NCI-H128 (cell line): ENCODE measurements at regions not wholly inside any gene's neighbourhood (a gene's known extent, or its start where the extent isn't known, plus 50 kb on each side); places are given as distances from the start of the nearest gene placed in this dataset.

Source experiments
- DNase-seq: peaks from one replicate; lab custom pipeline; 2025; ENCODE audit not compliant: unreplicated experiment; lab: John Stamatoyannopoulos, UW

DNA sequence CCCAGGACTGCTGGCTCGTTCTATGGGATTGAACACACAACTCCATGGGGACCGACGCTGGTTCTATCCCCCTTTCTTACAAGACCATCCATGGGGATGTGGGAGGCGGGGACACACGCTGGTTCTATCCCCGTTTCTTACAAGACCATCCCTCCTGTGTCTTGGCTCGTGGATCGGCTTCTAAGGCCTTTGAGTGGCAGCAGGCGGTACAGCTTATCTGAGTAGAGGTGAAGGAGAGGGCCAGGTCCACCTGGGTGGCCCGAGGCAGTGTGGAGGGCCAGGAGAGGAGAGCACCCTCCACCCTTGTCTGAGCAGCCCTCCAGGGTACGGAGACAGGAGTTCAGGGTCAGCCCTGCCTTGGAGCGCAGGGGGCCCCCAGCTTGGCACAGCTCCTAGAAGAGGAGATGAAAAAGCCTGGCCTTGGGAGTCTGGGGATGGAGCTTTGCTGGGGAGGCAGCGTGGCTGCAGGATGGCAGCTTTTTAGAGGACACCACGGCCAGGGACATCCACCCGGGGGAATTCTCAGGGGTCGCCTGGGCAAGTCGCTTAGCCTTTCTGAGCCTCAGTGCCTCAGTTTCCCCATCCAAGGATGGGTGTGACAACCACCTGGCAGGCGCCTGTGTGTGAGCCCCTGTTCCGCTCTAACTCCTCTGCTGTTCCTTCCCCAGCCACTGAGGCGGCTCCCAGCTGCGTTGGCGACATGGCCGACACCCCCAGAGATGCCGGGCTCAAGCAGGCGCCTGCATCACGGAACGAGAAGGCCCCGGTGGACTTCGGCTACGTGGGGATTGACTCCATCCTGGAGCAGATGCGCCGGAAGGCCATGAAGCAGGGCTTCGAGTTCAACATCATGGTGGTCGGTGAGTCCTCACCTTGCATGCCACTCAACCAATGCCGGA, 341.0 kb downstream of the SEC14L1 start:
- no peak for DNase-seq

DNA sequence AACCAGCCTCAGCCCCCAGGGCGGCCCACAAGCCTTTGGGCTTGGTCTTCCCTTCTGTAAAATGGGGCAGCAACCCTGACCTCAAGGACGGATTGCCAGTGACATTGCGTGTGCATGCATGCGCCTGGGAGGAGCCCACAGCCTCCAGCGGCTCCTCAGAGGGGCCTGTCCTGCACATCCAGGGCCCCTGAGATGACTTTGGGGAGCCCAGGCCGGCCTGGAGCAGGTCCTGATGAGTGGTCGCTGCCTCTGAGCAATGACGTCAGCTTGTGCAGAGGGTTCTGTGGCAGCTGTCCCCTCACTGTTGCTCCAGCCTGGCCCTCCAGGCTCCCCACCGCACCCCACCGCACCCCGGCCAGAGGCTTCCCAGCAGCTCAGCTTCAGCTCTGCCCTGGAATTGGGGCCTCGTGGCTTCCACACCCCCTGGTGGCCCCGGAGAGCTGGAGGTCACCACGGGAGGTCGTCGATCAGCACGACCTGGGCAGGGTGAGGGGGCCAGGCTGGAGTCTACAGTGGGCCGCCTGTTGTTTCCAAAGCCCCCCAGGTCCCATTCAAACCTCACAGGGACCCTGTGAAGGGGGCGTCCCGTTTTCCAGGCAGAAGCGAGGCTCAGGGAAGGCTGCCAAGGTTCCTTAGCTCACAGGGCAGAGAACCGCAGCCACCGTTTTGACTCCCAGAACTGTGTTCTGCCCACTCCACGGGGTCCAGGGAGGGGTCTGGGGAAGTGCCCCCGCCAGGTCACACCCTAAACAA, 341.8 kb downstream of the SEC14L1 start:
- DNase-seq = no peak

DNA sequence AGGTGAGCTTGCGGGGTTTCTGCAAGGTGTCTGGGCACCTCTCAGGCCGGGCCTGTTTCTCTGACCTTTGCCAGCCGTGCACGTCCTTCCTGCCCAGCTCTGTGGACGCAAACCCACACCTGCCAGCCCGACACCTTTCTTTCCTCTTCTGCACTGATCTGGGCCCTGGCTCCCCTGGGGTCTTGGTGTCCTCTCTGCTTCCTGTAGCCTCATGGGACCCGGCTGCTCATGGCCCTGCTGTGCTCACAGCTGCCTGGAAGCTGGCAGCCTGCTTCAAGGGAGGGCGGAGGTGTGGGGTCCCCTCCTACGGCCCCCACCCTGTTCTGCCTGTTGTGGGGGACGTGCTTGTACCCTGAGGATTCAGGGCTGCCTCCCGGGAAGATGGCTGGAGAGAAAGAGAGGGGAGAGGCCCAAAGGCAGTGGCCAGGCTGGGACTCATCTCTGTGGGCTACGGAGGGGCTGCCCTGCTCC, 342.4 kb downstream of the SEC14L1 start:
- DNase-seq = no peak

DNA sequence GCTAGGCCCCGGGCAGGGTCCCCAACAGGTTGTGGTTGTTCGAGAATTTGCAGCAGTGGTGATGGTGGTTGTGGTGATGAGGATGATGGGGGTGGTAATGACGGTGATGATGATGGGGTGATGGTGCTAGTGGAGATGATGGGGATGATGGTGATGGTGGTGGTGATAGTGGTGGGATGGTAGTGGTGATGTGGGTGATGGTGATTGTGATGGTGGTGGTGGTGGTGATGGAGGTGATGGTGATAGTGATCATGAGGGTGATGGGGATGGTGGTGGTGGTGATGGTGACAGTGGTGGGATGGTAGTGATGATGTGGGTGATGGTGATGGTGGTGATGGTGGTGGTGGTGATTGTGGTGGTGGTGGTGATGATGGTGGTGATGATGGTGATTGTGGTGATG, 343.3 kb downstream of the SEC14L1 start:
- no peak for DNase-seq

DNA sequence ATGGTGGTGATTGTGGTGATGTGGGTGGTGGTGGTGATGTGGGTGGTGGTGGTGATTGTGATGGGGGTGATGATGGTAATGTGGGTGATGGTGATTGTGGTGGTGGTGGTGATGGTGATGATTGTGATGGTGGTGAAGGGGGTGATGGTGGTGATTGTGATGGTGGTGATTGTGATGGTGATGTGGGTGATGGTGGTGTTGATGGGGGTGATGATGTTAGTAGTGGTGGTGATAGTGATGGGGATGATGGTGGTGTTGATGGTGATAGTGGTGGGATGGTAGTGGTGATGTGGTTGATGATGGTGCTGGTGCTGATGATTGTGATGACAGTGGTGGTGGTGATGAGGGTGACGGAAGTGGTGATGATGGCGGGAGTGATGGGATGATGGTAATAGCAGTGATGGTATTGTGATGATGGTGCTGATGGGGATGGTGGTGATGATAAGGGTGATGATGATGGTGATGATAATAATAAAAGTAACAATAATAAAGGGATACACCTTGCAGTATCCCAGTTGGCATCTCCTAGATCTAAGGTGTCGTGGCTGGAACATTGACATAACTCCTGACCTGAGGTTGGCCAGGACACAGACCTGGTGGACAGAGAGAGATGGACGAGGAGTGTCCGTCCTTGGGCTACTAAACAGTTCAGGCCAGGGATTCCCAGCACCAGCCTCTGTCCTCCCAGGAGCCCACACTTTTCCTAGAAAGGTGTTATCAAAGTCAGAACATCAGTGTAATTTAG, 344.5 kb downstream of the SEC14L1 start:
- no peak for DNase-seq

DNA sequence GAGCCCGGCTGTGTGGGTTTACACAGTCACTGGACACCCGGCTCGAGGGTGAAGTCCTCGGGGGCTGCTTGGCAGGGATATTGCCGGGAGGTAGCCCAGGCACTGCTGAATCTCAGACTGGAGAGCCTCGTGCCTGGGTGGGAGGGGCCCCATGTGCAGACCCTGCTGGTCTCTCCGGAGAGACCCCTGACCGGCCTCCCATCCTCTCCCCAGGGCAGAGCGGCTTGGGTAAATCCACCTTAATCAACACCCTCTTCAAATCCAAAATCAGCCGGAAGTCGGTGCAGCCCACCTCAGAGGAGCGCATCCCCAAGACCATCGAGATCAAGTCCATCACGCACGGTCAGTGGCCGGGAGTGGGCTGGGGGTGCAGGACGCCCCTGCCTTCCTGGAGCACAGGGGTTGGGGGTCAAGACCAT, 346.5 kb downstream of the SEC14L1 start:
- DNase-seq = no peak

DNA sequence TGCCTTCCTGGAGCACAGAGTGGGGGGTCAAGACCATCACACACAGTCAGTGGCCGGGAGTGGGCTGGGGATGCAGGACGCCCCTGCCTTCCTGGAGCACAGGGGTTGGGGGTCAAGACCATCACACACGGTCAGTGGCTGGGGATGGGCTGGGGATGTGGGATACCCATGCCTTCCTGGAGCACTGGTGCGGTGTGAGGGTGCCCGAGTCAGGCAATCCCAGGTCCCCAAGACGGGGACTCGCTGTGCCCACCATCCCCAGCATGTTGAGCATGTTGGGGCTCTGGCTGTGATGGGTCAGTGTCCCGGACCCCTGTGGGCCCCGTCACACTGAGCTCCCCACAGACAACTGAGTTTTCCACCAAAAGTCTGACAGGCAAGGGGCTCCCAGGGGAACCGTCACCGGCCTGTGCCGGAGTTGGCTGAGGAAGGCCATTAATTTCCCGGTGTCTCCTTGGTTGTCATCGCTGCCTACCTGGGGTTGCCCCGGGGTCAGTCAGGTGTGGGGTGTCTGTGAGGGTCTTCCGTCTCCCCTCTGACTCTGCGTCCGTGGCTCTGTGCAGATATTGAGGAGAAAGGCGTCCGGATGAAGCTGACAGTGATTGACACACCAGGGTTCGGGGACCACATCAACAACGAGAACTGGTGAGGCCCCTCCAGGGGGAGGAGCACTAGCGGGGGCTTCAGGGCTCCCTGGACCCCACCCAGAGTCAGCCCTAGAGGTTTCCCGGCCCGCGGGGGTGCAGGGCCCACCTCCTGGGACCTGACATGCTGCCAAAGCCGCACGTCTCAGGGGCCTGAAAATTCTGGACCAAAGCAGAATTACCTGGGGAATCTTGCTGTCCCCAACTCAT, 347.1 kb downstream of the SEC14L1 start:
- no peak for DNase-seq

DNA sequence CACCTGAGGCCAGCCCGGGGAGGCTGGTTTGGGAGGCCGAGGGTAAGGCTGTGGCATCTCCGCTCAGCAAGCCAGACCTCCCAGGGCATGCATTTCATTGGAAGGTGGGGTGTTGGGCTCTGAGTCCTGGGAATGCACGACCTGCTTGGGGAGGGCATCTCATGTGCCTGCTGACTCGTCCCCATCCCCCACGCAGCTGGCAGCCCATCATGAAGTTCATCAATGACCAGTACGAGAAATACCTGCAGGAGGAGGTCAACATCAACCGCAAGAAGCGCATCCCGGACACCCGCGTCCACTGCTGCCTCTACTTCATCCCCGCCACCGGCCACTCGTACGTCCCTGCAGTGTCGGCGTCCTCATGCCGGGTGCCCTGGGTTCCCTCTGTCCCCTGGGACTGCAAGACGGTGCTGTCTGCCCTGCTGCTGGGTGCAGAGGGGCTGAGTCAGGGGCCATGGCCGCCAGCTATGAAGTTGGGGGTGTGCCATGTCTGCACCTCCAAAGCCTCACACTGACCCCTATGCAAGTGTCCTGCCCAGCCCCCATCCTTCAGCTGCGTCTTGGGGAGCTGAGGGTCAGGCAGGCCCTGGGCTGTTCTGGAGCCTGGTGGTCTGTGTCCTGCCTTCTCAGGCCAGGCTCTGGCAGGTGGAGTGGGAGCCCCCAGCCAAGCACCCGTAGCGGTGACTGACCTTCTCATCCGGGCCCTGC, 347.9 kb downstream of the SEC14L1 start:
- DNase-seq = no peak

DNA sequence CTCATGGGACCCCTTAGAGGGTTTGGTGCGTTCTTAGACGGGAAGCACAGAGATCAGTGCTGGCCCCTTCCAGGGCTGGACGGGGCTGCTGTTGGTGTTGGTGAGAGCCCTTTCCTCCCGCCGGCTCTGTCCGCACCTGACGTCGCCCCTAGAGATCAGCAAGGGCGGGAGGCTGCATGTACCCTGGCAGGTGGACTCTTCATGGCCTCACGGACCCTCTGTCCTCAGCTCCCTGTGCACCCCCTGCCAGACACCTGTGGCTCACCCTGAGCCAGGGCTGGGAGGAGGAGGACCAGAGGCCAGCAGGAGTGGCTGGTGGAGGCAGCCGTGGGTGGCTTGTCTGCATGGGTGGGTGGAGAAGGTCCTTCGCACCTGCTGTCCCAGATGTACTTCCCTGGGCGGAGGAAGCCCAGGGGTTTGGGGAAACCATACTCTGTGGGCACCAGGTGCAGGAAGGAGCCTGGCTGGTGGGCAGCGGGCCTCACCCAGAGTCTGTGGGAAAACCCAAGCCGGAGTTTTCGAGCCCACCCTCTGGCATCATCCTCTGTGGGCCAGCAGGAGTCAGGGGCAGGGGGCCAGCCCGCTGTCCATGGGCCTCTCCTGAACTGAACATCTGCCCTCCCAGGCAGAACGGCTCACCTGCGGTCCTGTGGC, 348.6 kb downstream of the SEC14L1 start:
- DNase-seq = no peak

DNA sequence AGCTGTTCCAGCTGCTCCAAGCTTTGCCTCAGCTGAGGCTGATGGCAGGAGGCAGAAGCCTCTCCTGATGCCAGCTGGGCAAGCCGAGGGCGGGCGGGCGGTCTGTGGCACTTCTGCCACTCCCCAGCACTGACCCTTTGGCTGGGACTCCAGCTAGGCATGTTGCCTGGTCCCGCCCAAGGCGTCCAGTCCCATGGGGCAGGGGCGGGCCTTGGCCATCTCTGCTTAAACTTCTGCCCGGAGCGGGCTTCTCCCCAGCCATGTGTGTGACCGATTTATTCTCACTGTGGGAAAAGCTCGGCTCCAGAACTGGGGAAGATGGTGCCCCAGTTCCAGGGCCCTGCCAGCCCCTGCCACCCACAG, 349.1 kb downstream of the SEC14L1 start:
- no peak for DNase-seq

DNA sequence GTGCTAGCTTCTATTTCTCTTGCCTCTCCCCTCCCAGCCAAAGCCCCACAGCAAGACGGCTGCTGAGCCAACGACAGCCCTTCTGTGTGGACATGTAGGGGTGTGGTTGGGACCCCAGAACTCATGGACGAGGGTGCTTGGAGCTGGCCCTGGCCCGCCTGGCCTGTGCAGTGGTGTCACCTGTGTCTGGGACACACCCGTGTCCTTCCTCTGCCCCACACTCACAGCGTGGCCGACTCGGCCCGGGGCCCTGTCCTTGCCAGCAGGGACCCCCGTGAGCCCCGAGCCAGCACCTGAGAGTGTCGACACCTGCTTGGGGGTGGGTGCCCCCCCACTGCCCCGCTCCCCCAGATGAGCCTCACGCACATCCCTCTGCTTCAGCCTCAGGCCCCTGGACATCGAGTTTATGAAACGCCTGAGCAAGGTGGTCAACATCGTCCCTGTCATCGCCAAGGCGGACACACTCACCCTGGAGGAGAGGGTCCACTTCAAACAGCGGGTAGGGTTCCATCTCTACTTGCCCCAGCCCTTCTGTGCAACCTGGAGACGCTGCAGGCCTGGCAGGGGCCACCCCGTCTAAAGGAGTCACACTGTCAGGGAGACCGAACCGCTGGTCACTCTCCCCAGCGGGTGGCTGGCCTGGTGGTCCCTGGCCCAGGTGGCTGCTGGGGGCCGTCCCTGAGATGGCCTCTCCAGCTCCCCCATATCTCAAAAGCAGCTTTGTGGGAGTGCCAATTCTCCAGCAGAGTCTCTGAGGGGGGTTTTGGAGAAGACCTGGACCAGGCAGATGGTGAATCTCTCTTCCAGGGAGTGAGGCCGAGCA, 349.8 kb downstream of the SEC14L1 start:
- DNase-seq = no peak

DNA sequence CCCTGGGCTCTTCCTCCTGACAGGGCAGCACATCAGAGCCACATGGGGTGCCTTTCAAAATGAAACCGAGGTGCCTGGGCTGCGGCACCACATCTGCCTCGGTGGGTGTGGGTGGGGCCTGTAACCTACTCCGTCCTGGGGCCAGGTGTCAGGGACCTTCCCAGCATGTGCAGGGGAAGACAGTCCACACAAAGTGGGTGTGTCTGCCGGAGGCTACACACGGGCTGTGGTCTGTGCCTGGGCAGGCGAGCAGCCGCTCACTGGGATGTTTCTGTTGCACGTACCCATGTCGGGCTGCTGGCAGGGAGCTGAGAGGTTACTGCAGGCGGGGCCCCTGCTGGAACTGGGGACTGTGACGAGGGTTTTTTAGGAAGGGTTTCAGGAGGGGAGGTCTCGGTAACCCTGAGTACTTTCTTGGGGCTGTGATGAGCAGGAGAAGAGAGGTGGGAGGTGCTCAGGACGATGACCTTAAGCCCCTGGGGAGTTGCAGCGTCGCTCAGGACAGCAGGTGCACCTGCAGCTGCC, 351.2 kb downstream of the SEC14L1 start:
- no peak for DNase-seq

DNA sequence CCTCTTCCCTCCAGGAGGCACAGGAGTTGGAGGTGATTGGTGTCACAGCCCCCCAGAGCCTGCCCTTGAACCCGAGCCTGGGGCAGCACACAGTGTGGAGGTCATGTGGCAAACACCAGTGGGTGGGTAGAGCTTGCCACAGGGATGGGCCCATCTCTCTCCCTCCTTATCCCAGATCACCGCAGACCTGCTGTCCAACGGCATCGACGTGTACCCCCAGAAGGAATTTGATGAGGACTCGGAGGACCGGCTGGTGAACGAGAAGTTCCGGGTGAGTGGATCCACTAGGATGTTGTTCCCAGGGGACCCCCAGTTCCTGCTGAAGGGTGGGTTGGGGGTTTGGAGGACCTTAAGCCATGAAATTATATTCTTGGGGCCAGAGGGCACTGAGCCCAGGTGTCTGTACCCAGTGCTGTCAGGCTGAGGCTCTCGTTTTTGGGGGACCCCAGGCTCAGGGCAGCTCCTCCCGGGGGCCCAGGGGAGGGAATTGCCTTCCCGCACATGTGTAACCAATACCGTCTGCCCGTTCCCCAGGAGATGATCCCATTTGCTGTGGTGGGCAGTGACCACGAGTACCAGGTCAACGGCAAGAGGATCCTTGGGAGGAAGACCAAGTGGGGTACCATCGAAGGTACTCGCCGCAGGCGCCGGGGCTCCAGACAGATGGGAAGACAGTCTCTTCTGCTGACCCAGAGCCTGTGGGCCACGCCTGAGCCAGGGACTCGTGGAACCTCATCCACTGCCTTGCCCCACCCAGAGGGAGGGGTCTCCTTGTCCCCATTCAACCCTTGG, 351.9 kb downstream of the SEC14L1 start:
- no peak for DNase-seq

DNA sequence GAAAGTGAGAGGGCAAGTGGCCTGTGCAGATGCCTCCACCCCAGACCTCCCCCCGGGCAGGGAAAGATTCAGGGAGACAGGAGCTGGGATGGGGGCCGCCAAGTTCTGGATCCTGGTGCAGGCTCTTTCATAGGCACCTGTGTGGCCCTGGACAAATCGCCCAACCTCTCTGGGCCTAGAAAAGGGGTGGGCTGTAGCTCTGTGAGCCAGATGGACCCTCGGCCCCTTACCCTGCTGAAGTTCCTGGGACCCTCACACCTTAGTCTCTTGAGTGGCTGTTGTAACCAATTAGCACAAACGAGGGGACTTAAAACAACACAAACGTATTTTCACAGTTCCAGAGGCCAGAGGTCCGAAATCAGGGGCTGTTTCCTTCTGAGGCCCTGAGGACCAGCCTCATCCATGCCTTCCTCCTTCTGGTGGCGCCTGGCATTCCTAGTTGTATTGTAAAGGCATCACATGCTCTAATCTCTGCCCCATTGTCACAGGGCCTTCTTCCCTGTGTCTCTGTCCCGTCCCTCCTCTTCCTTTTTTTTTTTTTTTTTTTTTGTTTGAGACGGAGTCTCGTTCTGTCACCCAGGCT, 352.6 kb downstream of the SEC14L1 start:
- DNase-seq = no peak

DNA sequence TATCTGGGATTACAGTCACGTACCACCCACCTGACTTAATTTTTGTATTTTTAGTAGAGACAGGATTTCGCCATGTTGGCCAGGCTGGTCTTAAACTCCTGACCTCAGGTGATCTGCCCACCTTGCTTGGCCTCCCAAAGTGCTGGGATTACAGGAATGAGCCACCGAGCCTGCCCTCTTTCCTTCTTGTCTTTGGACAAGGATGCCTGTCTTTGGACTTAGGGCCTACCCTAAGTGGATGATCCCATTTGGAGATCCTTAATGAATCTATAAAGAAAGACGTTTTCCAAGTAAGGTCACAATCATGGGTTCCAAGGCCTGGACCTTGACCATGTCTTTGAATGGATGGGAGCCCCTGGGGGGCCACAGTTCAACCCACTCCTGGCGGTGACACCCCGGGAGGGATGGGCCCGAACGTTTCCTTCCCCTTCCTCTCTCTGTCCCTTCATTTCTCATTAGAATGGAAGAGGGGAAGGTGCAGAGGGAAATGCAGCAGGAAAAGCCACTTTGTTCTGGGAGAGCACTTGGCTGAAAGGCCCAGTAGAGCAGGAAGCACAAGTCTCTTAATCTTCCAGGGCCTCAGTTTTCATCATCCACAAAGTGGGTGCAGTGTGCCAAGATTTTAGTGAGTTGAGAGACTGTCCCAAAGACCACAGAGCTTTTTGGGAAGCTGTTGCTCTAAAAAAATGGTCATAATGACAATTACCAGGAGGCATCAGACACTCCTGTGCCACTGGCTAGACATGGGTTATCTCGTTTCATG, 353.3 kb downstream of the SEC14L1 start:
- no peak for DNase-seq

DNA sequence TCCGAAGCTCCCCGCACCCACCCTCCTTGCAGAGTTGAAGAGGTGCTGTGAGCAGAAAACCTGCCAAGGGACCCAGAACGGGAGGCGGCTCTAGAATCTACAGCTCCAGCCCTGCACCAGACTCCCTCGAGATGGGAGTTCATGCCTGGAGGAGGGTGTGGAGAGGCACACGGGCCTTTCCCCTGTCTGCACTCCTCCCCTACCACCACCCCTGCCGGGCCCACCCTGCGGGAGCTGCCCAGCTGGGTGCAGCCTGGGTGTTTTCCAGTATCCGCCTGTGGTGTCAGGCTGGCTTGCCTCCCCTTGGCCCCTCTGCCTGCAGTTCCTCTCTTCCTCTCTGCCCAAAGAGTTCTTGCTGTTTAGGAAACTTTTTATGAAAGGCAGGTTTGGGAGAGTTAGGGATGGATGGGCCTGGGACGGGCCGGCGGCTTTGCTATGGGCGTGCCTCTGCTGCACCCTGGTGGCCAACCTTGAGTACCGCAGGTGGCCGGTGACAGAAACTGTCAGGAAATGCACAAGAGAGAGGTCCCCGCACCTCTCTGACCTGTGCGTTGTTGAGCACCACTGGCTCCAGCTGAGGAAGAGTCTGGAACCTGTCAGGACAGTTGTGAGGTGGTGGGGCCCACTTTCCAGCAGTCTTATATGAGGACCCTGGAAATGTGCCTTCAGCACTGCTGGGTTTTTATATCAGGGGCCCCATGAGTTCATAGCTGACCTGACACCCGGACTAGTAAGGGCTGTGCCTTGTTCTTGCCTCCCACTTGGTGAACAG, 354.1 kb downstream of the SEC14L1 start:
- DNase-seq = no peak
